ENCODE measurements at regions not wholly inside any gene's neighbourhood (a gene's known extent, or its start where the extent isn't known, plus 50 kb on each side); places are given as distances from the start of the nearest gene placed in this dataset.
A peak's percentile ranks its signal among the peaks of the same experiment; 100 is the strongest.

- Histone ChIP-seq H3K27me3 (ENCODE audit: insufficient read depth, low read length, poor library complexity) (peaks cover 3% of the 10 kb centered on the region), H2AFZ (ENCODE audit: low read depth, low read length) (no peak overlapping the region), H3K4me1 (ENCODE audit: insufficient read depth, low read length) (no peaks in the 10 kb centered on the region), H3K27ac (ENCODE audit: low read length) (no peak overlapping the region), H3K9me3 (ENCODE audit: insufficient read depth, low read length, severe bottlenecking) (no peaks in the 10 kb centered on the region), H3K79me2 (ENCODE audit: insufficient read depth, low read length) (no peaks in the 10 kb centered on the region), H3K9ac (ENCODE audit: low read depth, low read length) (no peak overlapping the region), H3K4me3 (ENCODE audit: low read depth in 1 of 2, low read length in 2 of 2) (no peak overlapping the region), H3K36me3 (ENCODE audit: insufficient read depth, low read length) (no peaks in the 10 kb centered on the region), H3K4me2 (ENCODE audit: insufficient read depth, low read length) (no peak overlapping the region), H4K20me1 (ENCODE audit: insufficient read depth, low read length) (no peaks in the 10 kb centered on the region)
- ATAC-seq (ENCODE audit: insufficient read depth, low read depth) (no peak), DNase-seq (no peak)
- no peak for TF ChIP-seq CTCF (IDR thresholded peaks at IDR 0.05; ENCODE audit: borderline replicate concordance, extremely low read depth, low read length, poor library complexity, severe bottlenecking)
- TF ChIP-seq EZH2 (IDR thresholded peaks at IDR 0.05; ENCODE audit: borderline replicate concordance, low read depth, low read length, severe bottlenecking): no peak
Measured at GRCh38 chr7:42471573-42472174, 234.7 kb upstream of the GLI3 start.

- Histone ChIP-seq H3K9me3 (ENCODE audit: insufficient read depth, low read length, severe bottlenecking) (no peaks in the 10 kb centered on the region), H3K4me1 (ENCODE audit: insufficient read depth, low read length) (no peaks in the 10 kb centered on the region), H3K4me3 (ENCODE audit: low read depth in 1 of 2, low read length in 2 of 2) (no peak overlapping the region), H3K36me3 (ENCODE audit: insufficient read depth, low read length) (no peaks in the 10 kb centered on the region), H3K4me2 (ENCODE audit: insufficient read depth, low read length) (no peak overlapping the region), H3K27ac (ENCODE audit: low read length) (no peak overlapping the region), H3K9ac (ENCODE audit: low read depth, low read length) (no peak overlapping the region), H3K79me2 (ENCODE audit: insufficient read depth, low read length) (no peaks in the 10 kb centered on the region), H4K20me1 (ENCODE audit: insufficient read depth, low read length) (no peaks in the 10 kb centered on the region), H2AFZ (ENCODE audit: low read depth, low read length) (peak overlapping the region; percentile 17; the same call in 1 of the 2 replicates), H3K27me3 (ENCODE audit: insufficient read depth, low read length, poor library complexity) (peaks cover 3% of the 10 kb centered on the region)
- DNase-seq (no peak), ATAC-seq (ENCODE audit: insufficient read depth, low read depth) (no peak)
- TF ChIP-seq CTCF (IDR thresholded peaks at IDR 0.05; ENCODE audit: borderline replicate concordance, extremely low read depth, low read length, poor library complexity, severe bottlenecking) (no peak), EZH2 (IDR thresholded peaks at IDR 0.05; ENCODE audit: borderline replicate concordance, low read depth, low read length, severe bottlenecking) (no peak)
Measured at GRCh38 chr7:42469341-42469740, 232.3 kb upstream of the GLI3 start.

- Histone ChIP-seq H3K27ac (ENCODE audit: low read length) (no peak overlapping the region), H3K79me2 (ENCODE audit: insufficient read depth, low read length) (no peaks in the 10 kb centered on the region), H3K36me3 (ENCODE audit: insufficient read depth, low read length) (no peaks in the 10 kb centered on the region), H3K9ac (ENCODE audit: low read depth, low read length) (no peak overlapping the region), H4K20me1 (ENCODE audit: insufficient read depth, low read length) (no peaks in the 10 kb centered on the region), H3K27me3 (ENCODE audit: insufficient read depth, low read length, poor library complexity) (peaks cover 3% of the 10 kb centered on the region), H3K4me2 (ENCODE audit: insufficient read depth, low read length) (no peak overlapping the region), H2AFZ (ENCODE audit: low read depth, low read length) (no peak overlapping the region), H3K4me1 (ENCODE audit: insufficient read depth, low read length) (no peaks in the 10 kb centered on the region), H3K9me3 (ENCODE audit: insufficient read depth, low read length, severe bottlenecking) (no peaks in the 10 kb centered on the region), H3K4me3 (ENCODE audit: low read depth in 1 of 2, low read length in 2 of 2) (no peak overlapping the region)
- DNase-seq (no peak), ATAC-seq (ENCODE audit: insufficient read depth, low read depth) (no peak)
- no peak for TF ChIP-seq EZH2 (IDR thresholded peaks at IDR 0.05; ENCODE audit: borderline replicate concordance, low read depth, low read length, severe bottlenecking)
- no peak for TF ChIP-seq CTCF (IDR thresholded peaks at IDR 0.05; ENCODE audit: borderline replicate concordance, extremely low read depth, low read length, poor library complexity, severe bottlenecking)
Measured at GRCh38 chr7:42468471-42468870, 231.5 kb upstream of the GLI3 start.

Data from DND-41 (cell line).